DND-41 (cell line): ENCODE measurements at regions not wholly inside any gene's neighbourhood (a gene's known extent, or its start where the extent isn't known, plus 50 kb on each side); places are given as distances from the start of the nearest gene placed in this dataset.

Experiments used
- EZH2 ChIP-seq: IDR thresholded peaks from 3 replicates; pipeline ENCODE4 v1.6.1; 2012; ENCODE audit warnings: borderline replicate concordance, low read depth, mild to moderate bottlenecking, moderate library complexity, low read length, inconsistent platforms; ENCODE audit not compliant: severe bottlenecking
- TF ChIP-seq, protein P1 (sequence below): IDR thresholded peaks from 2 replicates; pipeline ENCODE4 v1.5.1; 2012; ENCODE audit warnings: borderline replicate concordance, low read length, moderate library complexity, mild to moderate bottlenecking; ENCODE audit not compliant: poor library complexity, severe bottlenecking; ENCODE audit errors: extremely low read depth

DNA sequence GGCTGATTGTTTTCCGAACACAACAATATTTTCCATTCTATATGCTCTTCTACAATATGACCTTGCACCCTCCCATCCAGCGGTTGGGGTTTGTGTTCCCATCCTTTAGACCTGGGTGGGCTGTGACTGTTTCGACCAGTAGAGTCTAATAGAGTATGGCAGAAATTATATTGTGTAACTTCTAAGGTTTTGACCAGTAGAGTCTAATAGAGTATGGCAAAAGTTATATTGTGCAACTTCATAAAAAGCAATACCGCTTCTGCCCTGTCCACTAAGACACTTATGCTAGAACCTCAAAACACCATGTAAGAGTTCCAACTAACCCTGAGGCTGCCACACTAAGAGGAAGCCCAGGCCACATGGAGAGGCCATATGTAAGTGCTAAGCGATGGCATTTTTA is 719.7 kb upstream of the TBX3 start:
- TF ChIP-seq, protein P1, sequence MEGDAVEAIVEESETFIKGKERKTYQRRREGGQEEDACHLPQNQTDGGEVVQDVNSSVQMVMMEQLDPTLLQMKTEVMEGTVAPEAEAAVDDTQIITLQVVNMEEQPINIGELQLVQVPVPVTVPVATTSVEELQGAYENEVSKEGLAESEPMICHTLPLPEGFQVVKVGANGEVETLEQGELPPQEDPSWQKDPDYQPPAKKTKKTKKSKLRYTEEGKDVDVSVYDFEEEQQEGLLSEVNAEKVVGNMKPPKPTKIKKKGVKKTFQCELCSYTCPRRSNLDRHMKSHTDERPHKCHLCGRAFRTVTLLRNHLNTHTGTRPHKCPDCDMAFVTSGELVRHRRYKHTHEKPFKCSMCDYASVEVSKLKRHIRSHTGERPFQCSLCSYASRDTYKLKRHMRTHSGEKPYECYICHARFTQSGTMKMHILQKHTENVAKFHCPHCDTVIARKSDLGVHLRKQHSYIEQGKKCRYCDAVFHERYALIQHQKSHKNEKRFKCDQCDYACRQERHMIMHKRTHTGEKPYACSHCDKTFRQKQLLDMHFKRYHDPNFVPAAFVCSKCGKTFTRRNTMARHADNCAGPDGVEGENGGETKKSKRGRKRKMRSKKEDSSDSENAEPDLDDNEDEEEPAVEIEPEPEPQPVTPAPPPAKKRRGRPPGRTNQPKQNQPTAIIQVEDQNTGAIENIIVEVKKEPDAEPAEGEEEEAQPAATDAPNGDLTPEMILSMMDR: no peak
- no peak for TF ChIP-seq EZH2
